GM12878 (cell line): ENCODE measurements at regions not wholly inside any gene's neighbourhood (a gene's known extent, or its start where the extent isn't known, plus 50 kb on each side); places are given as distances from the start of the nearest gene placed in this dataset.

Source experiments
- ATAC-seq: fragments of 200-7000 bp; cut with Tn5 transposase; 3 replicates; pipeline ENCODE4 v1.9.1; 2020; ENCODE audit warnings: mild to moderate bottlenecking, moderate library complexity
- BruUV-seq: library from RNA; stranded (reverse); fragments of 400-500 nt; replicated peaks from 2 replicates; lab custom pipeline; 2021; lab: Mats Ljungman, UMichigan
- CTCF ChIA-PET: fragments of 300-600 bp; sonication (Branson Sonifier 250); formaldehyde crosslinking; extraction: SDS; loops from one replicate; lab custom pipeline; 2021; ENCODE audit warnings: inconsistent platforms; lab: Yijun Ruan, JAX
- POLR2A ChIA-PET: fragments of 350-600 bp; formaldehyde crosslinking; extraction: SDS; loops from one replicate; lab custom pipeline; 2021; ENCODE audit warnings: inconsistent platforms; lab: Charles Lee
- RAD21 ChIA-PET: fragments of 300-600 bp; sonication (Branson Sonifier 250); formaldehyde crosslinking; loops from one replicate; lab custom pipeline; 2023; ENCODE audit warnings: antibody characterized with exemption; ENCODE audit not compliant: unreplicated experiment; lab: Charles Lee
- SMC1A ChIA-PET: fragments of 300-600 bp; sonication (Branson Sonifier 250); formaldehyde crosslinking; loops from one replicate; lab custom pipeline; 2023; ENCODE audit not compliant: unreplicated experiment, uncharacterized antibody; lab: Charles Lee
- DNase-seq: peaks from one replicate; pipeline ENCODE4 v3.0.0-alpha.2; 2011; ENCODE audit warnings: low read depth, low spot score
- FAIRE-seq: peaks from 3 replicates; lab custom pipeline; 2011; peaks lifted over from hg19 to GRCh38; lab: Jason Lieb, UNC
- H2AFZ ChIP-seq: 2 replicates; pipeline ENCODE4 v1.6.0; 2011; ENCODE audit warnings: low read depth, low read length, control low read depth; ENCODE audit not compliant: control insufficient read depth
- H3K27ac ChIP-seq: 2 replicates; pipeline ENCODE4 v1.5.1; 2011; ENCODE audit warnings: control low read depth; ENCODE audit not compliant: control insufficient read depth, insufficient read depth
- H3K27me3 ChIP-seq, 2 experiments: replicated peaks in 1 of 2; 2 replicates each; pipeline versions ENCODE4 v1.6.0 to v1.6.1; 2011; ENCODE audit warnings: low read length in 1 of 2; ENCODE audit not compliant: control insufficient read depth in 2 of 2, insufficient read depth in 2 of 2
- H3K36me3 ChIP-seq, 2 experiments: 2 replicates each; pipeline ENCODE4 v1.5.1; 2011; ENCODE audit warnings: low read length in 1 of 2; ENCODE audit not compliant: control insufficient read depth in 2 of 2, insufficient read depth in 2 of 2
- H3K4me1 ChIP-seq: 2 replicates; pipeline ENCODE4 v1.6.1; 2011; ENCODE audit warnings: mild to moderate bottlenecking, low read length, moderate library complexity, mixed read lengths; ENCODE audit not compliant: control insufficient read depth, insufficient read depth
- H3K4me2 ChIP-seq: 2 replicates; pipeline ENCODE4 v1.6.0; 2011; ENCODE audit warnings: control low read depth; ENCODE audit not compliant: control insufficient read depth, insufficient read depth
- H3K4me3 ChIP-seq: fragments of 200-600 bp; sonication (generic); 2 replicates; pipeline ENCODE4 v1.5.1; 2016
- H3K79me2 ChIP-seq: 2 replicates; pipeline ENCODE4 v1.6.0; 2011; ENCODE audit warnings: low read length; ENCODE audit not compliant: control insufficient read depth, insufficient read depth
- H3K9ac ChIP-seq: 2 replicates; pipeline ENCODE4 v1.8.0; 2011; ENCODE audit warnings: low read length, control low read depth, mixed read lengths; ENCODE audit not compliant: control insufficient read depth, insufficient read depth
- H3K9me3 ChIP-seq: replicated peaks from 3 replicates; pipeline ENCODE4 v1.5.1; 2011; ENCODE audit warnings: mild to moderate bottlenecking, low read length; ENCODE audit not compliant: control insufficient read depth, insufficient read depth
- H4K20me1 ChIP-seq: 2 replicates; pipeline ENCODE4 v1.6.0; 2011; ENCODE audit not compliant: control insufficient read depth, insufficient read depth
- BACH1 ChIP-seq: fragments of 450-650 bp; IDR thresholded peaks from 2 replicates; pipeline ENCODE4 v1.6.1; 2017; ENCODE audit warnings: mild to moderate bottlenecking, borderline replicate concordance
- NFIC ChIP-seq: IDR thresholded peaks from 2 replicates; pipeline ENCODE4 v1.6.1; 2012; ENCODE audit warnings: low read depth, mild to moderate bottlenecking, inconsistent platforms, low read length, moderate library complexity
- NFYA ChIP-seq: IDR thresholded peaks from 2 replicates; pipeline ENCODE4 v1.6.1; 2011; ENCODE audit warnings: low read depth, mild to moderate bottlenecking, low read length, improper control_type of control experiment, borderline replicate concordance
- PML ChIP-seq: IDR thresholded peaks from 2 replicates; pipeline ENCODE4 v1.6.1; 2012; ENCODE audit warnings: low read length, inconsistent platforms
- RCOR1 ChIP-seq: conservative IDR thresholded peaks from 2 replicates; pipeline ENCODE4 v1.6.1; 2012; ENCODE audit warnings: low read depth, low read length, improper control_type of control experiment
- SP1 ChIP-seq: IDR thresholded peaks from one replicate; pipeline ENCODE4 v1.6.1; 2011; ENCODE audit warnings: low read depth, low read length
- WGBS: methylation state at CpG from one replicate; pipeline ENCODE4 v1.1.6; 2016; ENCODE audit warnings: low lambda C conversion rate; ENCODE audit not compliant: insufficient replicate concordance, insufficient coverage; ENCODE audit errors: missing lambda C conversion rate; 5-methylcytosine and 5-hydroxymethylcytosine counted together
- in situ Hi-C: fragments of 300-500 bp; cut with MboI; formaldehyde crosslinking; loops from 9 replicates; pipeline ENCODE4 v1.14.3; 2018; ENCODE audit warnings: mixed read lengths
- intact Hi-C: fragments of 100-400 bp; cut with micrococcal nuclease; formaldehyde crosslinking; loops from one replicate; pipeline ENCODE4 v1.14.2; 2022; ENCODE audit not compliant: unreplicated experiment
- TF ChIP-seq, protein P1 (sequence below): IDR thresholded peaks from 2 replicates; pipeline ENCODE4 v1.6.1; 2011; ENCODE audit warnings: borderline replicate concordance, low read depth, mild to moderate bottlenecking, moderate library complexity, mixed read lengths, low read length; ENCODE audit not compliant: insufficient read depth; ENCODE audit errors: extremely low read length
- TF ChIP-seq, protein P2 (sequence below), 3 experiments: IDR thresholded peaks in 2 of 3; conservative IDR thresholded peaks in 1 of 3; 2 replicates each; pipeline ENCODE4 v1.5.1; 2011; ENCODE audit warnings: low read depth in 3 of 3, low read length in 3 of 3, mild to moderate bottlenecking in 3 of 3, control low read depth in 2 of 3, moderate library complexity in 2 of 3, inconsistent platforms in 1 of 3, mixed read lengths in 1 of 3; ENCODE audit not compliant: control insufficient read depth in 2 of 3, insufficient read depth in 1 of 3; ENCODE audit errors: extremely low read depth in 1 of 3
- TF ChIP-seq, protein P3 (sequence below): fragments of 450-650 bp; IDR thresholded peaks from 2 replicates; pipeline ENCODE4 v1.6.1; 2017; ENCODE audit warnings: borderline replicate concordance
- TF ChIP-seq, protein P4 (sequence below): IDR thresholded peaks from 2 replicates; pipeline ENCODE4 v1.6.1; 2012; ENCODE audit warnings: low read length, inconsistent platforms

DNA sequence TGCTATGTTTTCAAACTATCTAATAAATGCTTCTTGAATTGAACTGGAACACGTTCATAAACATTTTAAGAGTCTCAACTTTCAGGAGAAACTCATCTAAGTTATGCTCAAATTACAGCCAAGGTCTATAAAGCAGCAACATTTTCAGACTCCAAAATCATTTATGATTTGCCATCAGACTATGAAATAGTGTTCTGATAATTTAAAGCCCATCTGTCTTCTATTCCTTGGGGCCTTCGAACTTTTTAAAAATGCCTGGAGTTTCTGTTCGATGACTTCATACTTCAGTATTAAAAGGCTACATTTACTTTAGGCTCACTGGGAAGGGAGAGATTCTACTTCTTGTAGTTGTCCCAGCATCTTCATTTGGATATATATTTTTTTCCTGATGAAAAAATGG lies 73.6 kb upstream of the NXPH2 start:
- DNase-seq (no peak), FAIRE-seq (no peak), ATAC-seq (no peak)
- no peak overlapping the region for H3K4me3 ChIP-seq
- H3K27ac ChIP-seq: no peak overlapping the region
- H3K4me2 ChIP-seq: no peak overlapping the region
- ChIA-PET RAD21 (no interaction called here), SMC1A (no interaction called here), CTCF (interaction anchor here (1.6 to 3.2 kb wide), 2 partner anchors 8 to 9 kb away, joined by 5 to 8 read pairs; no protein-coding TSS in a partner anchor), POLR2A (no interaction called here)
- no peaks in the 10 kb centered on the region for H4K20me1 ChIP-seq
- H3K79me2 ChIP-seq: no peaks in the 10 kb centered on the region
- no peaks in the 10 kb centered on the region for H3K36me3 ChIP-seq
- no peak for TF ChIP-seq SP1
- H3K27me3 ChIP-seq: no peaks in the 10 kb centered on the region
- WGBS: 2% methylated on average over 3 of the region's 3 CpGs
- intact Hi-C loops (no loop called here), in situ Hi-C loops (no loop called here)
- H2AFZ ChIP-seq: no peak overlapping the region
- BruUV-seq: no TSS peak
- no peaks in the 10 kb centered on the region for H3K4me1 ChIP-seq
- no peaks in the 10 kb centered on the region for H3K9me3 ChIP-seq
- H3K9ac ChIP-seq: no peak overlapping the region

DNA sequence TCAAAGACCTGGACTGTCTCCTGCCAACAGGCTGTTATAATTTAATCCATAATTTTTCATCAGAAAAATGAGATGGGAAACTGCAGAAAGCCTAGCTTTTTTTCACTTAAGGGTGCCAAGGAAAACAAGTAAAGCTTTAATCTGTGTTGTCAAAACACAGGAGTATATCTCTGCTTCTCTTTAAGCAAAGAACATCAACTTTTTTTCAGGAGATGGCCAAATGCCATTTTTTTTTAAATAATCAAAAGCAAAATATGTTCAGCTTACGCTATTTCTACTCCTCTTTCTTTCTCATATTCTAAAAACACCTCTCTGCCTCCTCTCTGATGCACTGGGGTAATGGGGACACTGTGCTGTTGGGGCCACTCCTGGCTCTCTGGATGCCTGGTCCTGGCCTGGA lies 73.1 kb upstream of the NXPH2 start:
- in situ Hi-C loops: no loop called here
- POLR2A ChIA-PET: interaction anchor here (0.6 kb wide), 1 partner anchor 236 kb away, joined by 4 read pairs; no protein-coding TSS in a partner anchor
- intact Hi-C loops: no loop called here

More for the DNA sequence above, 73.1 kb upstream of the NXPH2 start:
- Histone ChIP-seq H4K20me1 (no peaks in the 10 kb centered on the region), H3K9me3 (no peaks in the 10 kb centered on the region), H2AFZ (no peak overlapping the region), H3K79me2 (no peaks in the 10 kb centered on the region), H3K4me3 (no peak overlapping the region), H3K4me2 (no peak overlapping the region), H3K27ac (no peak overlapping the region), H3K4me1 (no peaks in the 10 kb centered on the region), H3K27me3 (no peaks in the 10 kb centered on the region), H3K36me3 (no peaks in the 10 kb centered on the region), H3K9ac (no peak overlapping the region)
- no peak for ATAC-seq
- BruUV-seq: no TSS peak
- ChIA-PET RAD21 (no interaction called here), CTCF (interaction anchor here (3.2 kb wide), 1 partner anchor 9 kb away, joined by 8 read pairs; no protein-coding TSS in a partner anchor), SMC1A (no interaction called here)
- DNase-seq: no peak
- FAIRE-seq: no peak
- WGBS: 0% methylated on average over 1 of the region's 1 CpG
- TF ChIP-seq NFYA: no peak
- TF ChIP-seq NFIC: no peak
- no peak for TF ChIP-seq BACH1
- TF ChIP-seq, protein P1, sequence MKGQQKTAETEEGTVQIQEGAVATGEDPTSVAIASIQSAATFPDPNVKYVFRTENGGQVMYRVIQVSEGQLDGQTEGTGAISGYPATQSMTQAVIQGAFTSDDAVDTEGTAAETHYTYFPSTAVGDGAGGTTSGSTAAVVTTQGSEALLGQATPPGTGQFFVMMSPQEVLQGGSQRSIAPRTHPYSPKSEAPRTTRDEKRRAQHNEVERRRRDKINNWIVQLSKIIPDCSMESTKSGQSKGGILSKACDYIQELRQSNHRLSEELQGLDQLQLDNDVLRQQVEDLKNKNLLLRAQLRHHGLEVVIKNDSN: no peak
- no peak for TF ChIP-seq RCOR1
- TF ChIP-seq, protein P2, sequence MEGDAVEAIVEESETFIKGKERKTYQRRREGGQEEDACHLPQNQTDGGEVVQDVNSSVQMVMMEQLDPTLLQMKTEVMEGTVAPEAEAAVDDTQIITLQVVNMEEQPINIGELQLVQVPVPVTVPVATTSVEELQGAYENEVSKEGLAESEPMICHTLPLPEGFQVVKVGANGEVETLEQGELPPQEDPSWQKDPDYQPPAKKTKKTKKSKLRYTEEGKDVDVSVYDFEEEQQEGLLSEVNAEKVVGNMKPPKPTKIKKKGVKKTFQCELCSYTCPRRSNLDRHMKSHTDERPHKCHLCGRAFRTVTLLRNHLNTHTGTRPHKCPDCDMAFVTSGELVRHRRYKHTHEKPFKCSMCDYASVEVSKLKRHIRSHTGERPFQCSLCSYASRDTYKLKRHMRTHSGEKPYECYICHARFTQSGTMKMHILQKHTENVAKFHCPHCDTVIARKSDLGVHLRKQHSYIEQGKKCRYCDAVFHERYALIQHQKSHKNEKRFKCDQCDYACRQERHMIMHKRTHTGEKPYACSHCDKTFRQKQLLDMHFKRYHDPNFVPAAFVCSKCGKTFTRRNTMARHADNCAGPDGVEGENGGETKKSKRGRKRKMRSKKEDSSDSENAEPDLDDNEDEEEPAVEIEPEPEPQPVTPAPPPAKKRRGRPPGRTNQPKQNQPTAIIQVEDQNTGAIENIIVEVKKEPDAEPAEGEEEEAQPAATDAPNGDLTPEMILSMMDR (IDR thresholded peaks at IDR 0.05 in 2 of 3, conservative IDR thresholded peaks at IDR 0.05 in 1 of 3; ENCODE audit: control insufficient read depth in 2 of 3, extremely low read depth in 1 of 3, insufficient read depth in 1 of 3, low read depth in 3 of 3, low read length in 3 of 3): no peak
- TF ChIP-seq PML: no peak
- TF ChIP-seq, protein P3, sequence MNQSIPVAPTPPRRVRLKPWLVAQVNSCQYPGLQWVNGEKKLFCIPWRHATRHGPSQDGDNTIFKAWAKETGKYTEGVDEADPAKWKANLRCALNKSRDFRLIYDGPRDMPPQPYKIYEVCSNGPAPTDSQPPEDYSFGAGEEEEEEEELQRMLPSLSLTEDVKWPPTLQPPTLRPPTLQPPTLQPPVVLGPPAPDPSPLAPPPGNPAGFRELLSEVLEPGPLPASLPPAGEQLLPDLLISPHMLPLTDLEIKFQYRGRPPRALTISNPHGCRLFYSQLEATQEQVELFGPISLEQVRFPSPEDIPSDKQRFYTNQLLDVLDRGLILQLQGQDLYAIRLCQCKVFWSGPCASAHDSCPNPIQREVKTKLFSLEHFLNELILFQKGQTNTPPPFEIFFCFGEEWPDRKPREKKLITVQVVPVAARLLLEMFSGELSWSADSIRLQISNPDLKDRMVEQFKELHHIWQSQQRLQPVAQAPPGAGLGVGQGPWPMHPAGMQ: no peak
- TF ChIP-seq, protein P4, sequence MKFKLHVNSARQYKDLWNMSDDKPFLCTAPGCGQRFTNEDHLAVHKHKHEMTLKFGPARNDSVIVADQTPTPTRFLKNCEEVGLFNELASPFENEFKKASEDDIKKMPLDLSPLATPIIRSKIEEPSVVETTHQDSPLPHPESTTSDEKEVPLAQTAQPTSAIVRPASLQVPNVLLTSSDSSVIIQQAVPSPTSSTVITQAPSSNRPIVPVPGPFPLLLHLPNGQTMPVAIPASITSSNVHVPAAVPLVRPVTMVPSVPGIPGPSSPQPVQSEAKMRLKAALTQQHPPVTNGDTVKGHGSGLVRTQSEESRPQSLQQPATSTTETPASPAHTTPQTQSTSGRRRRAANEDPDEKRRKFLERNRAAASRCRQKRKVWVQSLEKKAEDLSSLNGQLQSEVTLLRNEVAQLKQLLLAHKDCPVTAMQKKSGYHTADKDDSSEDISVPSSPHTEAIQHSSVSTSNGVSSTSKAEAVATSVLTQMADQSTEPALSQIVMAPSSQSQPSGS: no peak
